ENCODE measurements at regions not wholly inside any gene's neighbourhood (a gene's known extent, or its start where the extent isn't known, plus 50 kb on each side); places are given as distances from the start of the nearest gene placed in this dataset.

- DNase-seq, result no peak
- intact Hi-C loops (cut with DNase I; ENCODE audit: low total_unique reads), result no loop called here
- Histone ChIP-seq H3K4me3 (no peak overlapping the region), H3K27me3 (no peaks in the 10 kb centered on the region), H3K36me3 (no peaks in the 10 kb centered on the region), H3K4me1 (no peaks in the 10 kb centered on the region), H3K9me3 (no peaks in the 10 kb centered on the region), H3K27ac (peak overlapping the region in 1 of 2 donors; percentile 49)
- no peak for TF ChIP-seq CTCF (IDR thresholded peaks at IDR 0.05)
- TF ChIP-seq POLR2A (IDR thresholded peaks at IDR 0.05), result no peak
These were observed 94.9 kb upstream of the SEPTIN5 start for GRCh38 chr22:19619144-19620009.

- intact Hi-C loops (cut with DNase I; ENCODE audit: low total_unique reads), result no loop called here
- Histone ChIP-seq H3K27ac (peak overlapping the region; percentile 22 to 49), H3K27me3 (no peaks in the 10 kb centered on the region), H3K36me3 (no peaks in the 10 kb centered on the region), H3K4me1 (no peaks in the 10 kb centered on the region), H3K4me3 (no peak overlapping the region), H3K9me3 (no peaks in the 10 kb centered on the region)
- peak in 1 of 2 donors; percentile 62 for DNase-seq
- no peak for TF ChIP-seq CTCF (IDR thresholded peaks at IDR 0.05)
- no peak for TF ChIP-seq POLR2A (IDR thresholded peaks at IDR 0.05)
These were observed 93.4 kb upstream of the SEPTIN5 start for GRCh38 chr22:19620742-19621371.

- DNase-seq, result peak in 1 of 2 donors; percentile 30
- intact Hi-C loops (cut with DNase I; ENCODE audit: low total_unique reads), result no loop called here
- Histone ChIP-seq H3K36me3 (no peaks in the 10 kb centered on the region), H3K4me1 (no peaks in the 10 kb centered on the region), H3K4me3 (no peak overlapping the region), H3K27ac (peak overlapping the region in 1 of 2 donors; percentile 54), H3K27me3 (no peaks in the 10 kb centered on the region), H3K9me3 (no peaks in the 10 kb centered on the region)
- TF ChIP-seq CTCF (IDR thresholded peaks at IDR 0.05), result no peak
- TF ChIP-seq POLR2A (IDR thresholded peaks at IDR 0.05), result no peak
These were observed 92.8 kb upstream of the SEPTIN5 start for GRCh38 chr22:19621373-19622060.

- DNase-seq, result no peak
- no peaks in the 10 kb centered on the region for H3K36me3 ChIP-seq
- no peaks in the 10 kb centered on the region for H3K9me3 ChIP-seq
- H3K4me1 ChIP-seq, result no peaks in the 10 kb centered on the region
- TF ChIP-seq POLR2A (IDR thresholded peaks at IDR 0.05) (no peak), CTCF (IDR thresholded peaks at IDR 0.05) (no peak)
- intact Hi-C loops (cut with DNase I; ENCODE audit: low total_unique reads), result no loop called here
- H3K4me3 ChIP-seq, result no peak overlapping the region
- peak overlapping the region; percentile 24 to 54 for H3K27ac ChIP-seq
- H3K27me3 ChIP-seq, result no peaks in the 10 kb centered on the region
These were observed 92.3 kb upstream of the SEPTIN5 start for GRCh38 chr22:19622061-19622441.
